ENCODE measurements at regions not wholly inside any gene's neighbourhood (a gene's known extent, or its start where the extent isn't known, plus 50 kb on each side); places are given as distances from the start of the nearest gene placed in this dataset.

DNA sequence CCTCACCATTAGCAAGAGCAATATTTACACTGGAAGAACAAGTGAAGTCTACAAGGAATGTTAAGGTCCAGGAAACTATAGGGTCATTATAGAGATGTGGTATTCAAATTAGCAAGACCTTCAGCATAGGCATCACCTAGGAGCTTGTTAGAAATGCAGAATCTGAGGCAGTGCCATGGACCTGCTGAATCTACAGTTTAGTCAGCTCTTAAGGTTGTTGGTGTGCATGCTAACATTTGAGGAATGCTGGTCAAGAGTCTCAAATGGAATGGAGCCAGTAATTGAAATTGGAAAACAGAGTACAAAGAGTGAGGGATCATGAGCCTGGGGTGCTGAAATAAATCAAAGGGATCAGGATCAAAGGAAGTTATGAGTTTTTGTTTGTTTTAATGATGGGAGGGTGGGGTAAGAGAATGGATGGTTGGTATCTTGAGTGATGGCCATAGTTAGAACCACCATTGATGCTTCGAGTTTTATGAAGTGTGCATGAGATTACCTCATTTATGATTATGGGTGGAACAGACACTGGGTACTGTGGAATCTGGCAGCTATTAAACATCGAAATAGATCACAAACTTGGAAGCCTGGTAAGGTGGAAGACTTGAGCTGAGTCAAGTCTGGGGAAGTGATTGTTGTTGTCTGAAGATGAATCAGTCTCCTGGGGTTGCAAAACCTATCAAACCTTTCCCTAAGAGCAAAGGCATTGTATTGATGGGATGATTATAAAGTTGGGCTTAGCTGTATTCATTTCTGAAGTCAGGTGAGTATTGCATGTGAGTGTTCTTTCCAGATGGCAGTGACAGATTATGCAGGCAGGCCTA is 323.3 kb upstream of the E2F7 start:
- intact Hi-C loops (cut with DNase I), result no loop called here
- DNase-seq, result no peak
- no peak for ATAC-seq (ENCODE audit: poor library complexity)

GRCh38 chr12:77387671-77388070 is 322.3 kb upstream of the E2F7 start:
- ATAC-seq (ENCODE audit: poor library complexity) (no peak), DNase-seq (no peak)
- intact Hi-C loops (cut with DNase I), result no loop called here

GRCh38 chr12:77387214-77387613 is 321.8 kb upstream of the E2F7 start:
- intact Hi-C loops (cut with DNase I), result no loop called here
- ATAC-seq (ENCODE audit: poor library complexity) (no peak), DNase-seq (no peak)

- DNase-seq, result no peak
- intact Hi-C loops (cut with DNase I), result no loop called here
- no peak for ATAC-seq (ENCODE audit: poor library complexity)
Observed at GRCh38 chr12:77384941-77385340, 319.6 kb upstream of the E2F7 start.

DNA sequence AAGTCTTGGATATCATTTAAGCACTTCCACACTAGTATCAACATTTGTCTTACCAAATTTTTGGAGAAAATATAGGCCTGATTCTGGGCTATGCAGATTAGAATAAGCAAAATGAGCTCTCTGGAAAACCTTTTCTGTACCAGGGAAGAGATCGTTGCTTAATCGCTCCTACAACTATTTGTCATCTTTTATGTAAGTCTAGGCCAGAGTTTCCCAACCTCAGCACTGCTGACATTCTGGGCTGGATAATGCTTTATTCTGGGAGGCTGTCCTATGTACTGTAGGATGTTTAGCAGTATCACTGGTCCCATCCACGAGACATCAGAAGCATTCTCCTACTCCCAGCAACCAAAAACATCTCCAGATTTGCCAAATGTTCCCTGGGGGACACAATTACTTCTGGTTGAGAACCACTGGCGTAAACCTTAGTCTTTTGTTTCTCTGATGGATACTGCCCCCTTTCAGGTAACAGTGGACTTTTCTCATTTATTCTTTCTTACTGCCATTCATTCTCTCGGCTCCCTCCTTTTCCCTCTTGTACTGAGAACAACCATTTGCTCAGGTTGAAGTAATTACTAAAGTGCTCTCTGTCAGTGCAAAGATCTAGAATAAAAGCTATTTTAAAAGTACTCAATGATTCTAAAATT is 316.9 kb upstream of the E2F7 start:
- ATAC-seq (ENCODE audit: poor library complexity) (no peak), DNase-seq (no peak)
- intact Hi-C loops (cut with DNase I), result no loop called here

DNA sequence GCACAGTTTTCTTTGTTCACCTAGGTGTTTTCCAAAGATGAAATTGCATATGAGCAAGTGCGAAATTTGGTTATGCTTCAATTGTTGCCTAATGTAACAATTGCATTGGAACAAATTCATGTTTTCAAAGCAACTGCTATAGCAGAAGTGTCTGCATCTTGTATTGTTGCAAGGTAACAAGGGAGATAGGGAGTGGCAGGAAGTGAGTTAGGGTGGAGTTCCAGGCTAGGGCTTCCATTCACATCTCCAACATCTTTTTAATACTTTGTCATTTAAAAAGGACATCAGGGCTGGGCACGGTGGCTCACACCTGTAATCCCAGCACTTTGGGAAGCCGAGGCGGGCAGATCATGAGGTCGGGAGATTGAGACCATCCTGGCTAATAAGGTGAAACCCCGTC is 312.3 kb upstream of the E2F7 start:
- no peak for ATAC-seq (ENCODE audit: poor library complexity)
- intact Hi-C loops (cut with DNase I), result no loop called here
- no peak for DNase-seq

DNA sequence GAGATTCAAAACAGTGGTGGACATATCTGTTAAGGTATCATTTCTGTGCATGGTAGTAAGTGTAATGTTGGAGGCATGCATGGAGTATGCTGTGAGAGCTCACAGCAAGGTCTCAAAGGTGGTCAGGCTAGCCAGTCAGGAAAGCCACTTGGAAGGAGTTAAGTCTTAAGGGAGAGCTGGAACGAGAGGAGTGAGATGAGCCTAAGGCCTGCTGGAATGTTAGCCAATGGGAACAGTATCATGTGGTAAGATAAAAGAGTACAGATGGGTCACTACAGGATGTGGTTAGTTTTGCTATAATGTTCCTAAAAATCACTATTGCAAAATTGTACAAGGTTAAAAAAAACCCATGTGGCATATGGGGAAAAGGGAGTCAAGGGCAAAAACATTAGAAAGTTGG is 311.7 kb upstream of the E2F7 start:
- ATAC-seq (ENCODE audit: poor library complexity), result no peak
- intact Hi-C loops (cut with DNase I), result no loop called here

DNA sequence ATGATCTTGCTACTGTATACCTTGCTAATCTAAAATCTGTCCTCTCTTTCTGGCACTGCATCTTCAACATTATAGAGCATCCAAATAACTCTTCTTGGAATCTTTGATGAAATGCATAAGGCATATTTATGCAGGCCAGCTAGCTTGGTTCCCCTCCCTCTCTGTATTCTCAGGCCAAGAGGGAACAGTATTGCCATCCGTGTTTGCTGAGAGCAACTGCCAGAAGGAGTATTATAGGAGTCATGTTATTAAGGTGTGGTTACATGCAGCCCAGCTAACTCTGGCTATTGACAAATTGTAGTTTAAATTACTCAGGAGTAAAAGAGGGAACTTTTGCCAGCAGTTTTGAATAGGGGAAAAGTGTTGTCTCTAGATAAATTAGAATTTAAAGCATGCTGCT is 309.3 kb upstream of the E2F7 start:
- intact Hi-C loops (cut with DNase I), result no loop called here
- DNase-seq, result no peak
- no peak for ATAC-seq (ENCODE audit: poor library complexity)

More for the DNA sequence above, 311.7 kb upstream of the E2F7 start:
- DNase-seq, result no peak

DNA sequence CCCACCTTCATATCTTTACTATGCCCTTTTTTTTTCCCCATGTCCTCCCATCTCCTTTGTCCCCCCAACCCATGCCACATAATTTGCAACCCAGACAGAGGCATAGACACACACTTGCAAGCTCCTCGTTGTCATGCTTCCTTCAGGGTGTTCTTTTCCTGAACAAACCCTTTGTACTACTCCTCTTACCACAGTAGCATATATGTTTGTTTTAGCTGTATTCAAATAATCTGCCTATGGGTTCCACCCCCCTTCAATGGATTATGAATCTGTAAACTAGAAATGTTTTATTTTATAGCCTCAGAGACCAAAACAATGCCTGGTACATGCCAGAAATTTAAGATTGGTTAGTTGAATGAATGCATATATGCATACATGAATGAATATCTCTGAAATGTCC is 307.1 kb upstream of the E2F7 start:
- intact Hi-C loops (cut with DNase I), result no loop called here
- no peak for DNase-seq
- no peak for ATAC-seq (ENCODE audit: poor library complexity)

DNA sequence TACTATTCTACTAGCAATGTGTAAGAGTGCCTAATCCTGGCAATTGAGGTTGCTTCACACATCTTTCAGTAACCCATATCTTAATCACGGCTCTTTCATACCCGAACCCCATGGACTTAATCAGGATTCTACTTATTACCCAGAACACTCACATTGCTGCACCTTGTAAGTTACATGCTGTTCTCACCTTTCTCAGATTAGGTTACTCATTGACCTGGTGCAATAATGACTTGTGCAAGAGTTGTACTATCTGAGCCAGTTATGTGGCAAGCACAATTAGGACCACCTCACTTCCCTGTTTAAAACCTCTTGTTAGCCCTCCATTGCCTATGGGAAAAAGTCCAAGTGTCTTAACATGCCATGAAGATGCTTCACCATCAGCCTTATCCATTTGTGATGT is 306.7 kb upstream of the E2F7 start:
- intact Hi-C loops (cut with DNase I), result no loop called here
- DNase-seq (no peak), ATAC-seq (ENCODE audit: poor library complexity) (no peak)

DNA sequence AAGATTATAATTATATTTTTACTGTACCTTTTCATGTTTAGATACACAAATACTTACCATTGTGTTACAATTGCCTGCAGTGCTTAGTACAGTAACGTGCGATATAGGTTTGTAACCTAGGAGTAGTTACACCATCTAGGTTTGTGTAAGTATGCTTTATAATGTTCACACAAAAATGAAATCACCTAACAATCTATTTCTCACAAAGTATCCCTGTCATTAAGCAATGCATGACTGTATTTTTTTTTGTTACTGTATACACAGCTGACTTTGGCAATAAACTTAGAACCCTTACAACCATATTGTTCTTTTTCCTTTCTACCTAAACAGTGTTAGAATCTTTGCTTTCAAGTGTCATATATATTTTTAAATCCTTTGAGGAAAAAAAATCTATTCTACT is 303.0 kb upstream of the E2F7 start:
- DNase-seq (no peak), ATAC-seq (ENCODE audit: poor library complexity) (no peak)
- intact Hi-C loops (cut with DNase I), result no loop called here

GRCh38 chr12:77366616-77367015 is 301.2 kb upstream of the E2F7 start:
- DNase-seq, result no peak

GRCh38 chr12:77364400-77364799 is 299.0 kb upstream of the E2F7 start:
- DNase-seq (no peak), ATAC-seq (ENCODE audit: poor library complexity) (no peak)
- intact Hi-C loops (cut with DNase I), result no loop called here

More at GRCh38 chr12:77366616-77367015, 301.2 kb upstream of the E2F7 start:
- ATAC-seq (ENCODE audit: poor library complexity), result no peak
- intact Hi-C loops (cut with DNase I), result no loop called here

- intact Hi-C loops (cut with DNase I), result no loop called here
- DNase-seq (no peak), ATAC-seq (ENCODE audit: poor library complexity) (no peak)
Observed at GRCh38 chr12:77362509-77363210, 297.3 kb upstream of the E2F7 start.

DNA sequence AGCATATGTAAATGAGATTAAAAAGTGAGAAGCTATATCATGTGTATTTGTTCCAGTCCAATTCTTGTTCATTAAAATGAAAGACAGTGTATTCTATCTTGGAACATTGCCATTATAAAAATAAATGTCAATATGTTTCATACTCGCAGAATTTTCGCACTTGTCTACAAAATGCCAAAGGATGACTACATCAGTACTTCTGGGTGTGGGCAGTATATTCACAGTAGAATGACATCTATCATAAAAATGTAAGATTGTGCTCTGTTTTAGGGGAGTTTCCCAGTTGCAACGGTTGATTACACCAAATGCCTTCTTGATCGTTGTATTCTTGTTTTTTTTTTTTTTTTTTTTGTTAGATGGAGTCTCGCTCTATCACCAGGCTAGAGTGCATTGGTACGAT is 292.3 kb upstream of the E2F7 start:
- intact Hi-C loops (cut with DNase I), result no loop called here
- ATAC-seq (ENCODE audit: poor library complexity) (no peak), DNase-seq (no peak)

DNA sequence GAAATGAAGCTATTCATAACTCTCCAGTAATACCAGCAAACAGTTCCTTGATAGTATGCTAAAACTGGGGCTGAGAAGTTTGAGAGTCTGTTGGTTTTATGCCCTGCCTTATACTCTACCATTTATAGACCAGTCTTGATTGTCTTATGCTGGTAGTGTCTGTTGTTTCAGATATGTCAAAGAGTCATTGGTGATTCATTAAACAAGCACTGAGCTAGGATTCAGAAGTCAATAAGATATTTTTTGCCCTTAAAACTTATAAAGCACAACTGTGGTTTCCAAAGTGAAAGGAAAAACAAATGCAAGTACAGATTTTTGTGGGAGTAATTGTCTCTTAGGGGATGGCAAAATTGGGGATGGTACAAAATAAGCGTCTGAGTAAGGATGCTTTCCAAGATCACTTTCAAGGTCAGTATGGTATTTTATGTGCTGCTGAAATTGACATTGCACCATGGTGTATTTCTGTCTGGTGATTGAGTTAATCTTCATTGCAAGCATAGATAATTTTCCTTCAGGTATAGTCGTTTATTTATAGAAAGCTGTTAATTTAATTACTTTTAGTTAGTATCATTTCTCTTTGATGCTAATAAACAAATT is 289.5 kb upstream of the E2F7 start:
- no peak for ATAC-seq (ENCODE audit: poor library complexity)
- intact Hi-C loops (cut with DNase I), result no loop called here
- DNase-seq, result no peak

- DNase-seq, result no peak
- ATAC-seq (ENCODE audit: poor library complexity), result no peak
- intact Hi-C loops (cut with DNase I), result no loop called here
Observed at GRCh38 chr12:77352946-77353345, 287.6 kb upstream of the E2F7 start.

DNA sequence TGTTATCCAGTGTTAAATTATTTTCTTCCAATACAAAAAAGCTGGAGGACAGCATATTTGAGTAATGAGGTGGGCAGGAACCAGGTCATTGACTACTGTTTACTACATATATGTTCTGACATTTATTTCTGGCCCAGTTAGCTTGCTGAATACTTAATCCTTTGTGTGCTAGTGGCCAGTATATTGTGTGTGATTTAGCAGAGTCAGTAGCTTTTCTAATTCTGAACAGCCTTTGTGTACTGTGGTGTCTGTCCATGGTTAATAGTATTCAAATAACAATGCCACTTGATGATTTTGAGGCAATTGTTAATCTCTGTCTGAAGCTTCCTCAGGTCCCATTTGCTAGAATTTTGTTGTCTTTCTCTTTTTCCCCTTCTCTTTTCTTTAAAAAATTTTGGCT is 286.5 kb upstream of the E2F7 start:
- intact Hi-C loops (cut with DNase I), result no loop called here
- ATAC-seq (ENCODE audit: poor library complexity) (no peak), DNase-seq (no peak)

DNA sequence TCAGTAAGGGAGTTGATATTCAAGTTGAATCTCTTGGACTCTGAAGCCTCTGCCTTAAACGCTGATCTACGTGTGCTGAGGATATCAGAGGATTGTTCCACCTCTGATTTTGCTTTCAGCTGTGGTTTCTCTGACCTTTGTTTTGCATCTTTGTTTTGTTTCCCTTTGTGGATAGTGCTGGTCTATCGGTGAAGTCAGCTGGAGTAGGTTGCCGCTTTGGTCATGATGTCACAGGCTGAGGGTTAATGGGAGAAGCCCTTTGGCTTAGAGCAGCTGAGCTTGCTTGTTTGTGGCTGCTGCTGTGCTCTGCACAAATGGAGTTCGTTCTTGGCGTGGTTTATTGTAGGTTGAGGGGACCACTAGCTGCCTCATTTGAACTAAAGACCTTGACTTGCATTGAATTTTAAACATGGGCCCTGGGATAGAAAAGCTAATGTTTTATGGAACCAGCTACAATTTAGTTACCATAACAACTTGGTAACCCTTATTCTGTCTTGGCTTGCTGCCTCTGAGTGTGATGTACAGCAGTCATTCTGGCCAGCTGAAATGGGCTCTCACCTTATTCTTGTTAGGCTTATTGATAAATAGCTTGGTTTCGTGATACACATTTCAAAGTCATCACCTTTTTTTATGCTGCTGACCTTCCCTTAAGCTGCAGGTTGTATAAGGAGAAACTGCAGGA is 284.5 kb upstream of the E2F7 start:
- ATAC-seq (ENCODE audit: poor library complexity) (peak; percentile 48), DNase-seq (no peak)
- intact Hi-C loops (cut with DNase I), result no loop called here

Data from Right ventricle myocardium superior (tissue), 1 donor.